ENCODE measurements at regions not wholly inside any gene's neighbourhood (a gene's known extent, or its start where the extent isn't known, plus 50 kb on each side); places are given as distances from the start of the nearest gene placed in this dataset.

DNA sequence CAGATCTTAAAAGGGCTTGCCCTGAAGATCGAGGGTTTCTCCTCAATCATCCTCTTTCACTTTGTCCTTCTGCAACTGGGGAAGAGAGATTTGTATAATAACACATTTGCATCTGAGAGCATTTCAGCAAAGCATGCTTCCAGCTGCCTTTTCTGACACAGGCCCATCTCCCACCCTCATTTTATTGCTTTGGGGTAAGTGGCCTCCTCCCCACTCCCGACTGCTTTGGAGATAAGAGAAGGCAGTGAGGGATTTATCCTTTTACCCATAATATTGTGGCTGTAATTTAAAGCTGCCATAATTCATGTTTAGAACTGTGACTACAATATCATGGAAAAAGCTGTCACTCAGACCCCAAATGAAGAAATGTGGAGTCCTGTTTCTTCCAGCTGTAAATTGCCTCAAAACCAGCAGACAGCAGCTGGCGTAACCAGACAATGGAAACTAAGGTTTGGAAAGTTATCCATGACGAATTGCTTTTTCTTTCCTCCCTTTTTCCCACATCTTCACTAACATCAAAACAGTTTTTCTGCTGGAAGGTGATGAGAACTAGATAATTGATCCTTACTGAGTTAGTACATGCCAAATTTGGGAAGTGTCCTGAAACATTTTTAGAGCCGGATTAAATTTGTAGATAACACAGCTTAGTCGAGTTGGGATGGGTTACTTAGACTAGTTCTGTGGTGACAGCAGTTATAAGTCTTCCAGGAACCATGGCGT, 104.2 kb upstream of the PFN2 start:
- no peak for TF ChIP-seq POLR2AphosphoS5 (IDR thresholded peaks at IDR 0.05; ENCODE audit: low read depth, low read length)
- TF ChIP-seq TAF1 (IDR thresholded peaks at IDR 0.05; ENCODE audit: borderline replicate concordance, insufficient read depth, low read length), result no peak
- no peak for TF ChIP-seq SIN3A (IDR thresholded peaks at IDR 0.05; ENCODE audit: borderline replicate concordance, insufficient read depth, low read length)
- no peak for TF ChIP-seq FOXP2 (optimal IDR thresholded peaks at IDR 0.05; ENCODE audit: borderline replicate concordance, extremely low read depth, extremely low read length, insufficient read depth)
- TF ChIP-seq, protein P1, sequence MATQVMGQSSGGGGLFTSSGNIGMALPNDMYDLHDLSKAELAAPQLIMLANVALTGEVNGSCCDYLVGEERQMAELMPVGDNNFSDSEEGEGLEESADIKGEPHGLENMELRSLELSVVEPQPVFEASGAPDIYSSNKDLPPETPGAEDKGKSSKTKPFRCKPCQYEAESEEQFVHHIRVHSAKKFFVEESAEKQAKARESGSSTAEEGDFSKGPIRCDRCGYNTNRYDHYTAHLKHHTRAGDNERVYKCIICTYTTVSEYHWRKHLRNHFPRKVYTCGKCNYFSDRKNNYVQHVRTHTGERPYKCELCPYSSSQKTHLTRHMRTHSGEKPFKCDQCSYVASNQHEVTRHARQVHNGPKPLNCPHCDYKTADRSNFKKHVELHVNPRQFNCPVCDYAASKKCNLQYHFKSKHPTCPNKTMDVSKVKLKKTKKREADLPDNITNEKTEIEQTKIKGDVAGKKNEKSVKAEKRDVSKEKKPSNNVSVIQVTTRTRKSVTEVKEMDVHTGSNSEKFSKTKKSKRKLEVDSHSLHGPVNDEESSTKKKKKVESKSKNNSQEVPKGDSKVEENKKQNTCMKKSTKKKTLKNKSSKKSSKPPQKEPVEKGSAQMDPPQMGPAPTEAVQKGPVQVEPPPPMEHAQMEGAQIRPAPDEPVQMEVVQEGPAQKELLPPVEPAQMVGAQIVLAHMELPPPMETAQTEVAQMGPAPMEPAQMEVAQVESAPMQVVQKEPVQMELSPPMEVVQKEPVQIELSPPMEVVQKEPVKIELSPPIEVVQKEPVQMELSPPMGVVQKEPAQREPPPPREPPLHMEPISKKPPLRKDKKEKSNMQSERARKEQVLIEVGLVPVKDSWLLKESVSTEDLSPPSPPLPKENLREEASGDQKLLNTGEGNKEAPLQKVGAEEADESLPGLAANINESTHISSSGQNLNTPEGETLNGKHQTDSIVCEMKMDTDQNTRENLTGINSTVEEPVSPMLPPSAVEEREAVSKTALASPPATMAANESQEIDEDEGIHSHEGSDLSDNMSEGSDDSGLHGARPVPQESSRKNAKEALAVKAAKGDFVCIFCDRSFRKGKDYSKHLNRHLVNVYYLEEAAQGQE (IDR thresholded peaks at IDR 0.05; ENCODE audit: insufficient read depth in 1 of 2, low read depth in 2 of 2, low read length in 2 of 2), result no peak

GRCh38 chr3:150074277-150074676, 103.6 kb upstream of the PFN2 start:
- TF ChIP-seq SIN3A (IDR thresholded peaks at IDR 0.05; ENCODE audit: borderline replicate concordance, insufficient read depth, low read length) (no peak), FOXP2 (optimal IDR thresholded peaks at IDR 0.05; ENCODE audit: borderline replicate concordance, extremely low read depth, extremely low read length, insufficient read depth) (no peak), TAF1 (IDR thresholded peaks at IDR 0.05; ENCODE audit: borderline replicate concordance, insufficient read depth, low read length) (no peak), POLR2AphosphoS5 (IDR thresholded peaks at IDR 0.05; ENCODE audit: low read depth, low read length) (no peak)
- TF ChIP-seq, protein P1 (IDR thresholded peaks at IDR 0.05; ENCODE audit: insufficient read depth in 1 of 2, low read depth in 2 of 2, low read length in 2 of 2), result no peak

DNA sequence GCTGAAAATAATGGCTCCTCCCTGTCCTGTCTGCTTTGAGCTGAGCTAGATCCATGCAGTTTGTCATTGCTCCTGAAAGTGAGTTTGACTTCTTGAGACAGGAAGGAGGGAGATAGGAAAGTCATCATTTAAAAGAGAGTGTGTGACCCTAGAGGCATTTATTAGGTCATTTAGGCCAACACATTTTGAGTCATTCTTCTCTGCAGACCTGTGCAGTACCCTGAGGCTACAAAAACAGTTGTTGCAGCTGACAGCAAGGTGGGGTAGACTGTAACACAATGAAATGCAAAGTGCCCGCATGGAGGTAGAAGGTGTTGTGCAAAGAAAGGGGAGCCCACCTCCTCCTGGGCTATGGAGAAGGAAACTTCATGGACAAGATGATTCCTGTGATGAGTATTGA, 102.8 kb upstream of the PFN2 start:
- TF ChIP-seq, protein P1 (IDR thresholded peaks at IDR 0.05; ENCODE audit: insufficient read depth in 1 of 2, low read depth in 2 of 2, low read length in 2 of 2), result no peak
- TF ChIP-seq FOXP2 (optimal IDR thresholded peaks at IDR 0.05; ENCODE audit: borderline replicate concordance, extremely low read depth, extremely low read length, insufficient read depth) (no peak), POLR2AphosphoS5 (IDR thresholded peaks at IDR 0.05; ENCODE audit: low read depth, low read length) (no peak), TAF1 (IDR thresholded peaks at IDR 0.05; ENCODE audit: borderline replicate concordance, insufficient read depth, low read length) (no peak), SIN3A (IDR thresholded peaks at IDR 0.05; ENCODE audit: borderline replicate concordance, insufficient read depth, low read length) (no peak)

DNA sequence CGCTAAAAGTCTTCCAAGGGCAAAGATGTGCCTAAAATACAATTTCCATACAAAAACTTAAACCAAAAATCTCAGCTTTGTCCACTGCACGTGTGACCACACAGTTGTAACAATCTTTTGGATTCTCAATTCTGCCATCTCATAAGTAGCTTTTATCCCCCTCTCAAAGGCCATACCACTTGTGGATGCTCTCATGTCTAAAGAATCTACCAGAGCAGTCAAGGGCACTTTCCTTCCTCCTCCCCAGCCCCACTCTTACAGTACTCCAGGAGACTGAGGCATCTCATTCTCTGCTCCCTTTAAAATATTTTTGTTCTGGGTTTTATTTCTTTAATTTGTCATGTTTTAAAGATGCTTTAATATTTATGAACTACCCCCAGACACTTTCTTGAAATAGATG, 102.3 kb upstream of the PFN2 start:
- TF ChIP-seq POLR2AphosphoS5 (IDR thresholded peaks at IDR 0.05; ENCODE audit: low read depth, low read length), result no peak
- no peak for TF ChIP-seq FOXP2 (optimal IDR thresholded peaks at IDR 0.05; ENCODE audit: borderline replicate concordance, extremely low read depth, extremely low read length, insufficient read depth)
- TF ChIP-seq, protein P1 (IDR thresholded peaks at IDR 0.05; ENCODE audit: insufficient read depth in 1 of 2, low read depth in 2 of 2, low read length in 2 of 2), result no peak
- no peak for TF ChIP-seq TAF1 (IDR thresholded peaks at IDR 0.05; ENCODE audit: borderline replicate concordance, insufficient read depth, low read length)
- no peak for TF ChIP-seq SIN3A (IDR thresholded peaks at IDR 0.05; ENCODE audit: borderline replicate concordance, insufficient read depth, low read length)

Data from PFSK-1 (cell line).